Pulmonary artery endothelial cell (primary cell): ENCODE measurements at regions not wholly inside any gene's neighbourhood (a gene's known extent, or its start where the extent isn't known, plus 50 kb on each side); places are given as distances from the start of the nearest gene placed in this dataset.
"Not testable (repeated sequence)": the region's sequence is repeated elsewhere in the genome, so short reads cannot be mapped to it uniquely, and the experiment has no call there.

Experiments
- DNase-seq: peaks from one replicate; pipeline ENCODE4 v3.0.0-alpha.2; 2011; ENCODE audit warnings: low read depth, low spot score

GRCh38 chr4:158313566-158313965, 103.3 kb downstream of the TMEM144 start:
- DNase-seq: no peak

- peak; percentile 44 for DNase-seq
Measured at GRCh38 chr4:158314756-158315487, 104.6 kb downstream of the TMEM144 start.

GRCh38 chr4:158315706-158316105, 105.4 kb downstream of the TMEM144 start:
- DNase-seq: no peak

- DNase-seq: no peak
Measured at GRCh38 chr4:158316264-158316663, 106.0 kb downstream of the TMEM144 start.

- DNase-seq: no peak
Measured at GRCh38 chr4:158319880-158320279, 109.6 kb downstream of the TMEM144 start.

- no peak for DNase-seq
Measured at GRCh38 chr4:158322109-158322508, 111.8 kb downstream of the TMEM144 start.

GRCh38 chr4:158327525-158327924, 117.2 kb downstream of the TMEM144 start:
- no peak for DNase-seq

- no peak for DNase-seq
Measured at GRCh38 chr4:158331863-158332262, 121.6 kb downstream of the TMEM144 start.

- no peak for DNase-seq
Measured at GRCh38 chr4:158333820-158334219, 123.5 kb downstream of the TMEM144 start.

GRCh38 chr4:158341896-158342295, 131.6 kb downstream of the TMEM144 start:
- DNase-seq: no peak

- DNase-seq: no peak
Measured at GRCh38 chr4:158346576-158346975, 136.3 kb downstream of the TMEM144 start.

- no peak for DNase-seq
Measured at GRCh38 chr4:158347556-158347955, 137.3 kb downstream of the TMEM144 start.

GRCh38 chr4:158350161-158350560, 139.9 kb downstream of the TMEM144 start:
- DNase-seq: no peak

- DNase-seq: no peak
Measured at GRCh38 chr4:158353541-158354304, 143.4 kb downstream of the TMEM144 start.

- DNase-seq: no peak
Measured at GRCh38 chr4:158356301-158356700, 146.0 kb downstream of the TMEM144 start.

- not testable (repeated sequence) for DNase-seq
Measured at GRCh38 chr4:158367932-158368441, 153.7 kb upstream of the RXFP1 start.

GRCh38 chr4:158371158-158371557, 150.5 kb upstream of the RXFP1 start:
- DNase-seq: peak; percentile 3

- no peak for DNase-seq
Measured at GRCh38 chr4:158374318-158374717, 147.4 kb upstream of the RXFP1 start.

- no peak for DNase-seq
Measured at GRCh38 chr4:158376106-158376840, 145.4 kb upstream of the RXFP1 start.

GRCh38 chr4:158384414-158384813, 137.3 kb upstream of the RXFP1 start:
- no peak for DNase-seq

GRCh38 chr4:158395343-158395742, 126.3 kb upstream of the RXFP1 start:
- DNase-seq: no peak

GRCh38 chr4:158395889-158396288, 125.8 kb upstream of the RXFP1 start:
- DNase-seq: no peak
